Adrenal gland (tissue), 9 donors: ENCODE measurements at regions not wholly inside any gene's neighbourhood (a gene's known extent, or its start where the extent isn't known, plus 50 kb on each side); places are given as distances from the start of the nearest gene placed in this dataset.
"Not testable (repeated sequence)": the region's sequence is repeated elsewhere in the genome, so short reads cannot be mapped to it uniquely, and the experiment has no call there.

Experiments
- DNase-seq, 7 donors: peaks; one replicate each; pipeline ENCODE4 v3.0.0-alpha.2; 2019 to 2020
- H3K27ac ChIP-seq, 5 donors: fragments of 200-600 bp; sonication (generic) in 4 of 5; 1 replicate in 3 of 5; 2 replicates in 2 of 5; pipeline versions ENCODE4 v1.5.1 to v1.8.0; 2016 to 2020; ENCODE audit warnings: mild to moderate bottlenecking in 1 of 5
- H3K27me3 ChIP-seq: fragments of 200-600 bp; 2 replicates; pipeline ENCODE4 v1.8.0; 2021
- H3K36me3 ChIP-seq, 2 donors: fragments of 200-600 bp; replicated peaks in 1 of 2; 1 replicate in 1 of 2; 2 replicates in 1 of 2; pipeline versions ENCODE4 v1.5.1 to v1.8.0; 2018 to 2022
- H3K4me1 ChIP-seq, 2 donors: fragments of 200-600 bp; replicated peaks in 1 of 2; 1 replicate in 1 of 2; 2 replicates in 1 of 2; pipeline versions ENCODE4 v1.5.1 to v1.8.0; 2018 to 2021
- H3K4me3 ChIP-seq, 4 donors: fragments of 200-600 bp; sonication (generic) in 3 of 4; one replicate each; pipeline ENCODE4 v1.5.1; 2016 to 2018
- H3K9me3 ChIP-seq, 3 donors: fragments of 200-600 bp; sonication (generic) in 1 of 3; replicated peaks in 1 of 3; 1 replicate in 2 of 3; 2 replicates in 1 of 3; pipeline versions ENCODE4 v1.5.1 to v1.8.0; 2016 to 2021
- WGBS, 4 donors: extraction: QIAGEN DNeasy Blood & Tissue Kit in 2 of 4; methylation state at CpG; one replicate each; pipeline versions ENCODE4 v1.1.5 to v1.1.7; 2013 to 2017; 5-methylcytosine and 5-hydroxymethylcytosine counted together
- intact Hi-C, 2 donors: fragments of 100-400 bp; cut with DNase I; formaldehyde crosslinking; loops; one replicate each; pipeline versions ENCODE4 v1.14.1 to v1.15.0; 2022 to 2023
- donor health status: healthy with polysubstance abuse.
- donor health status: Bipolar disorder and iron deficiency.
- donor health status: DM: yes; HTN: yes; CAD: no.
- donor health status: DM: no; HTN: no; CAD: no.
- donor health status: DM: no; HTN: no; CAD: no.

GRCh38 chr22:11053403-11054344 is 4474.3 kb upstream of the OR11H1 start:
- H3K36me3 ChIP-seq, H3K9me3 ChIP-seq, H3K27me3 ChIP-seq, H3K27ac ChIP-seq, H3K4me3 ChIP-seq, DNase-seq, intact Hi-C loops, H3K4me1 ChIP-seq: not testable (repeated sequence)
- 59 to 67% (median 62%) methylated on average over 19 to 24 of the region's 24 CpGs for WGBS, 4 donors

GRCh38 chr22:11054681-11055080 is 4473.3 kb upstream of the OR11H1 start:
- not testable (repeated sequence) for H3K9me3 ChIP-seq

GRCh38 chr22:11055176-11055575 is 4472.8 kb upstream of the OR11H1 start:
- intact Hi-C loops, H3K4me3 ChIP-seq, H3K36me3 ChIP-seq, H3K9me3 ChIP-seq, DNase-seq, H3K4me1 ChIP-seq, H3K27ac ChIP-seq, H3K27me3 ChIP-seq: not testable (repeated sequence)
- WGBS, 4 donors, result 73 to 75% (median 75%) methylated on average over 8 of the region's 8 CpGs

More at GRCh38 chr22:11054681-11055080, 4473.3 kb upstream of the OR11H1 start:
- H3K27me3 ChIP-seq, H3K27ac ChIP-seq, intact Hi-C loops, H3K4me3 ChIP-seq, H3K4me1 ChIP-seq, DNase-seq, H3K36me3 ChIP-seq: not testable (repeated sequence)
- WGBS, 4 donors, result 62 to 71% (median 68%) methylated on average over 11 of the region's 11 CpGs

GRCh38 chr22:11057955-11058547 is 4469.9 kb upstream of the OR11H1 start:
- DNase-seq, H3K36me3 ChIP-seq, H3K9me3 ChIP-seq, H3K27ac ChIP-seq, H3K4me1 ChIP-seq, H3K27me3 ChIP-seq, H3K4me3 ChIP-seq, intact Hi-C loops: not testable (repeated sequence)
- WGBS, 4 donors, result 71 to 75% (median 74%) methylated on average over 19 to 36 of the region's 39 CpGs

- H3K27me3 ChIP-seq, H3K4me1 ChIP-seq, H3K4me3 ChIP-seq, H3K36me3 ChIP-seq, H3K27ac ChIP-seq, DNase-seq, intact Hi-C loops, H3K9me3 ChIP-seq: not testable (repeated sequence)
- WGBS, 4 donors, result 74 to 78% (median 75%) methylated on average over 3 of the region's 3 CpGs
These were observed 4468.9 kb upstream of the OR11H1 start for GRCh38 chr22:11059129-11059528.

- intact Hi-C loops, result not testable (repeated sequence)
- 51 to 76% (median 57%) methylated on average over 2 of the region's 2 CpGs for WGBS, 4 donors
These were observed 4467.2 kb upstream of the OR11H1 start for GRCh38 chr22:11060797-11061196.

GRCh38 chr22:11062534-11062933 is 4465.5 kb upstream of the OR11H1 start:
- 33 to 55% (median 37%) methylated on average over 2 of the region's 3 CpGs for WGBS, 4 donors
- intact Hi-C loops, H3K36me3 ChIP-seq, H3K4me3 ChIP-seq, H3K4me1 ChIP-seq, H3K27me3 ChIP-seq, DNase-seq, H3K27ac ChIP-seq, H3K9me3 ChIP-seq: not testable (repeated sequence)

More at GRCh38 chr22:11060797-11061196, 4467.2 kb upstream of the OR11H1 start:
- H3K9me3 ChIP-seq, H3K27ac ChIP-seq, H3K36me3 ChIP-seq, H3K4me1 ChIP-seq, H3K27me3 ChIP-seq, DNase-seq, H3K4me3 ChIP-seq: not testable (repeated sequence)

GRCh38 chr22:11063022-11063685 is 4464.8 kb upstream of the OR11H1 start:
- WGBS, 4 donors, result 31 to 38% (median 37%) methylated on average over 5 of the region's 5 CpGs
- DNase-seq, H3K4me3 ChIP-seq, H3K36me3 ChIP-seq, intact Hi-C loops, H3K27me3 ChIP-seq, H3K9me3 ChIP-seq, H3K4me1 ChIP-seq, H3K27ac ChIP-seq: not testable (repeated sequence)

- H3K4me3 ChIP-seq, intact Hi-C loops, H3K9me3 ChIP-seq, H3K4me1 ChIP-seq, DNase-seq, H3K36me3 ChIP-seq, H3K27me3 ChIP-seq, H3K27ac ChIP-seq: not testable (repeated sequence)
- 66 to 70% (median 67%) methylated on average over 6 of the region's 6 CpGs for WGBS, 4 donors
These were observed 4462.8 kb upstream of the OR11H1 start for GRCh38 chr22:11065210-11065609.

- intact Hi-C loops, H3K36me3 ChIP-seq, H3K27me3 ChIP-seq, H3K27ac ChIP-seq, H3K4me3 ChIP-seq, H3K4me1 ChIP-seq, DNase-seq, H3K9me3 ChIP-seq: not testable (repeated sequence)
- 74 to 76% (median 75%) methylated on average over 18 of the region's 18 CpGs for WGBS, 4 donors
These were observed 4462.0 kb upstream of the OR11H1 start for GRCh38 chr22:11065876-11066457.
